Muscle of back (tissue), 3 donors: ENCODE measurements at regions not wholly inside any gene's neighbourhood (a gene's known extent, or its start where the extent isn't known, plus 50 kb on each side); places are given as distances from the start of the nearest gene placed in this dataset.

ENCODE experiments used
- DNase-seq, 3 donors: peaks; one replicate each; pipeline versions ENCODE4 v3.0.0 to v3.0.0-alpha.2; 2013

GRCh38 chr6:113597231-113597583, 259.9 kb upstream of the MARCKS start:
- DNase-seq: no peak

- peak in 1 of 3 donors; percentile 18 for DNase-seq
Observed at GRCh38 chr6:113598786-113599185, 258.4 kb upstream of the MARCKS start.

- DNase-seq: no peak
Observed at GRCh38 chr6:113599444-113599843, 257.7 kb upstream of the MARCKS start.

- no peak for DNase-seq
Observed at GRCh38 chr6:113600551-113601339, 256.4 kb upstream of the MARCKS start.

- DNase-seq: no peak
Observed at GRCh38 chr6:113607821-113608545, 249.2 kb upstream of the MARCKS start.

- DNase-seq: no peak
Observed at GRCh38 chr6:113610377-113610988, 246.7 kb upstream of the MARCKS start.

- DNase-seq: no peak
Observed at GRCh38 chr6:113616701-113617274, 240.4 kb upstream of the MARCKS start.

GRCh38 chr6:113619077-113619476, 238.1 kb upstream of the MARCKS start:
- no peak for DNase-seq

- no peak for DNase-seq
Observed at GRCh38 chr6:113620386-113620785, 236.8 kb upstream of the MARCKS start.

GRCh38 chr6:113622254-113622653, 234.9 kb upstream of the MARCKS start:
- DNase-seq: no peak

GRCh38 chr6:113623129-113623528, 234.0 kb upstream of the MARCKS start:
- peak in 2 of 3 donors; percentile 59 to 79 for DNase-seq

- DNase-seq: no peak
Observed at GRCh38 chr6:113625850-113626249, 231.3 kb upstream of the MARCKS start.

GRCh38 chr6:113626475-113626874, 230.7 kb upstream of the MARCKS start:
- no peak for DNase-seq

GRCh38 chr6:113627480-113627879, 229.7 kb upstream of the MARCKS start:
- DNase-seq: no peak

GRCh38 chr6:113629256-113629655, 227.9 kb upstream of the MARCKS start:
- DNase-seq: no peak

- no peak for DNase-seq
Observed at GRCh38 chr6:113629975-113630737, 227.0 kb upstream of the MARCKS start.

- no peak for DNase-seq
Observed at GRCh38 chr6:113630738-113631535, 226.2 kb upstream of the MARCKS start.

GRCh38 chr6:113631666-113632065, 225.5 kb upstream of the MARCKS start:
- no peak for DNase-seq

GRCh38 chr6:113632220-113632864, 224.8 kb upstream of the MARCKS start:
- DNase-seq: peak in 2 of 3 donors; percentile 68 to 93

- DNase-seq: no peak
Observed at GRCh38 chr6:113633638-113634037, 223.5 kb upstream of the MARCKS start.
